Kidney (tissue), 13 donors: ENCODE measurements at regions not wholly inside any gene's neighbourhood (a gene's known extent, or its start where the extent isn't known, plus 50 kb on each side); places are given as distances from the start of the nearest gene placed in this dataset.

Experiments
- DNase-seq, 5 donors: peaks; one replicate each; pipeline ENCODE4 v3.0.0-alpha.2; 2013 to 2020
- FAIRE-seq: peaks from 2 replicates; lab custom pipeline; 2012; peaks lifted over from hg19 to GRCh38; lab: Jason Lieb, UNC
- H3K27ac ChIP-seq, 2 donors: one replicate each; pipeline ENCODE4 v1.7.0; 2013; ENCODE audit warnings: low read depth in 2 of 2, low read length in 2 of 2, inconsistent platforms in 1 of 2
- H3K27me3 ChIP-seq: one replicate; pipeline ENCODE4 v1.7.1; 2013; ENCODE audit warnings: low read length, inconsistent platforms; ENCODE audit not compliant: control insufficient read depth, insufficient read depth
- H3K36me3 ChIP-seq, 3 donors: one replicate each; pipeline versions ENCODE4 v1.7.0 to v1.7.1; 2013; ENCODE audit warnings: low read length in 3 of 3, control low read depth in 1 of 3, inconsistent platforms in 1 of 3; ENCODE audit not compliant: insufficient read depth in 3 of 3, control insufficient read depth in 2 of 3
- H3K4me1 ChIP-seq, 3 donors: one replicate each; pipeline versions ENCODE4 v1.7.0 to v1.7.1; 2013; ENCODE audit warnings: low read length in 3 of 3, inconsistent platforms in 1 of 3, low read depth in 1 of 3; ENCODE audit not compliant: control insufficient read depth in 2 of 3, insufficient read depth in 2 of 3
- H3K4me3 ChIP-seq, 3 donors: one replicate each; pipeline versions ENCODE4 v1.7.0 to v1.8.1; 2013; ENCODE audit warnings: low read length in 3 of 3, control low read depth in 1 of 3, inconsistent platforms in 1 of 3
- H3K9ac ChIP-seq, 3 donors: one replicate each; pipeline versions ENCODE4 v1.7.0 to v1.7.1; 2013; ENCODE audit warnings: low read length in 3 of 3, control low read depth in 1 of 3, inconsistent platforms in 1 of 3
- H3K9me3 ChIP-seq, 3 donors: one replicate each; pipeline versions ENCODE4 v1.7.0 to v1.7.1; 2013; ENCODE audit warnings: low read length in 3 of 3, control low read depth in 1 of 3, inconsistent platforms in 1 of 3; ENCODE audit not compliant: control insufficient read depth in 2 of 3, insufficient read depth in 1 of 3
- intact Hi-C: fragments of 100-400 bp; cut with DNase I; formaldehyde crosslinking; loops from one replicate; pipeline ENCODE4 v1.11.1; 2022
- TF ChIP-seq, protein P1 (sequence below): IDR thresholded peaks from 3 replicates; pipeline ENCODE4 v1.5.1; 2012; ENCODE audit warnings: mild to moderate bottlenecking, moderate library complexity, borderline replicate concordance; ENCODE audit not compliant: insufficient read depth; ENCODE audit errors: extremely low read depth
- donor health status: control.
- donor health status: control.
- donor health status: control.
- donor health status: control.
- donor health status: control.
- donor health status: DM: yes; HTN: yes; CAD: no.
- donor health status: Normal renal cell carcinoma (clear cell type).

DNA sequence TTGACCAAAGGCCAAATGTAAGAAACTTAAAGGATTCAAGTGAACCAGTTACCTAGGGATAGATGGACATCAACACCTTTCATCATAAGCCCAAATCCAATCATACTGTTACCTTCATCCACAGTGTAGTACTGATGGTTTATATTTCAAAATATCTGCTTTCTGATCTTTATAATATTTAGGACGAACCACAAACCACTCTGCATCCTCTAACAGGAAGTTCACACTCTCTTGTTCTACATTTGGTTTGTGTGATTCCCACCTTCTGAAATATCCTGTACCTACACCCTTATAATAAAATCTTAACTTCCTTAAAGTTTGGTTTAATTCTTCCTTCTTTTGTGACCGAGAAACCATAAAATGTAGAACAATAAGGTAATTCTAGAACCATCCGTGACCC is 535.7 kb upstream of the CHAC2 start:
- FAIRE-seq = no peak
- intact Hi-C loops = no loop called here
- TF ChIP-seq, protein P1, sequence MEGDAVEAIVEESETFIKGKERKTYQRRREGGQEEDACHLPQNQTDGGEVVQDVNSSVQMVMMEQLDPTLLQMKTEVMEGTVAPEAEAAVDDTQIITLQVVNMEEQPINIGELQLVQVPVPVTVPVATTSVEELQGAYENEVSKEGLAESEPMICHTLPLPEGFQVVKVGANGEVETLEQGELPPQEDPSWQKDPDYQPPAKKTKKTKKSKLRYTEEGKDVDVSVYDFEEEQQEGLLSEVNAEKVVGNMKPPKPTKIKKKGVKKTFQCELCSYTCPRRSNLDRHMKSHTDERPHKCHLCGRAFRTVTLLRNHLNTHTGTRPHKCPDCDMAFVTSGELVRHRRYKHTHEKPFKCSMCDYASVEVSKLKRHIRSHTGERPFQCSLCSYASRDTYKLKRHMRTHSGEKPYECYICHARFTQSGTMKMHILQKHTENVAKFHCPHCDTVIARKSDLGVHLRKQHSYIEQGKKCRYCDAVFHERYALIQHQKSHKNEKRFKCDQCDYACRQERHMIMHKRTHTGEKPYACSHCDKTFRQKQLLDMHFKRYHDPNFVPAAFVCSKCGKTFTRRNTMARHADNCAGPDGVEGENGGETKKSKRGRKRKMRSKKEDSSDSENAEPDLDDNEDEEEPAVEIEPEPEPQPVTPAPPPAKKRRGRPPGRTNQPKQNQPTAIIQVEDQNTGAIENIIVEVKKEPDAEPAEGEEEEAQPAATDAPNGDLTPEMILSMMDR = no peak

DNA sequence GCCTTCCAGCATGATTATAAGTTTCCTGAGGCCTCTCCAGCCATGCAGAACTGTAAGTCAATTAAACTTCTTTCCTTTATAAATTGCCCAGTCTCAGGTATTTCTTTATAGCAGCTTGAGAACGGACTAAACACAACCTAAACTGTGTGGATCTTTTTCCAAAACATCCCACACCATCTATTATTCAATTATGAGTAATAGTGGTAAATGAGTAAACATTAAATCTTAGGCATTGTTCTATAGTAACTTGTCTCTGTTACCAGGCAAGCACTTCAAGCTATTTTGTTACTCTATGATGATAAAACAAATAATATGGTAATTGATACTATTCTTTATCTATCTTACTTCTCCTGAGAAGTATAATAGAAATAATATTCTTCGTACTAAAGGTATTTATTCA is 536.9 kb upstream of the CHAC2 start:
- TF ChIP-seq, protein P1 = no peak
- no peak for DNase-seq
- Histone ChIP-seq H3K27ac (no peak overlapping the region), H3K27me3 (no peaks in the 10 kb centered on the region), H3K4me1 (no peaks in the 10 kb centered on the region), H3K9ac (no peak overlapping the region), H3K4me3 (no peak overlapping the region), H3K9me3 (no peaks in the 10 kb centered on the region), H3K36me3 (no peaks in the 10 kb centered on the region)
- FAIRE-seq = no peak
- intact Hi-C loops = no loop called here

More for the DNA sequence above, 535.7 kb upstream of the CHAC2 start:
- H3K9ac ChIP-seq = no peak overlapping the region
- DNase-seq = no peak
- no peaks in the 10 kb centered on the region for H3K36me3 ChIP-seq
- H3K27ac ChIP-seq = no peak overlapping the region
- no peak overlapping the region for H3K4me3 ChIP-seq
- no peaks in the 10 kb centered on the region for H3K4me1 ChIP-seq
- H3K27me3 ChIP-seq = no peaks in the 10 kb centered on the region
- H3K9me3 ChIP-seq = no peaks in the 10 kb centered on the region

DNA sequence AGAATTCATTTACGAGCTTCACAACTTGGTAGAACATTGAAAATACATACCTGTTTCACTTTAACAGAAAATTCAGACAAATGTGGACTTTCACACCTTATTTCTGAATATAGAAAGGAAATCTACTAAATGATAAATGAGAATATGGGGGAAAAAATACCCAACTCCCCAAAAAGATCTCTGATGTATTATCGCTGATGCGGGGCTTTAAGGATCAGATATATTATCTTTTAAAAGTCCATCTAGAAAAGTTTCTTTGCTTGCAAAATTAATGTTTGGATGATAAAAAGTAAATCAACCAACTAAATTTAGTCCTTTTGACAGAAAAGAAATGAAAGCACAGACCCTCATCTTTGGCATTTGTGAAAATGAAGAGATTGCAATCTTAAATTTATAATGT is 540.1 kb upstream of the CHAC2 start:
- H3K27ac ChIP-seq = no peak overlapping the region
- H3K9ac ChIP-seq = no peak overlapping the region
- no peaks in the 10 kb centered on the region for H3K9me3 ChIP-seq
- no peak overlapping the region for H3K4me3 ChIP-seq
- TF ChIP-seq, protein P1 = no peak
- DNase-seq = no peak
- no peaks in the 10 kb centered on the region for H3K36me3 ChIP-seq
- no peaks in the 10 kb centered on the region for H3K27me3 ChIP-seq
- intact Hi-C loops = no loop called here
- no peaks in the 10 kb centered on the region for H3K4me1 ChIP-seq
- no peak for FAIRE-seq

DNA sequence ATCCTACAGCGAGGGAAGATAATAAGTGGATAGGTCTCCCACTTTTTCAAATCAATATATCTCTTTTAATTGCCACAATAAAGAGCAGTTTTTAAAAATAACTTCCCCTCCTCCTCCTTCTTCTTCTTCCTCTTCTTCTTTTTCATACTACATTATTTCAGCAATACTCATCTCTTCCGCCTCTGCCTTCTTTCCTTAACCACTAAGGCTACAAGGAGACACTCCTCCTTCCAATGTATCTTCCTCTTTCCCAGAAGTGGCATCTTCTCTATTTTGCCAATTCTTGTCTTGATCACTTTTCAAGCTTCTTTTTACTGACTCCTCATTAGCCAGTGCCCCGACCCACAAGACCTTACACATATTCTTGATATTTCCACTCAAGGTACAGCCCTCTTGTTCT is 546.6 kb upstream of the CHAC2 start:
- H3K4me1 ChIP-seq = no peaks in the 10 kb centered on the region
- FAIRE-seq = no peak
- H3K27ac ChIP-seq = no peak overlapping the region
- no peak overlapping the region for H3K4me3 ChIP-seq
- TF ChIP-seq, protein P1 = no peak
- H3K9ac ChIP-seq = no peak overlapping the region
- H3K9me3 ChIP-seq = no peaks in the 10 kb centered on the region
- H3K27me3 ChIP-seq = no peaks in the 10 kb centered on the region
- DNase-seq = no peak
- H3K36me3 ChIP-seq = no peaks in the 10 kb centered on the region
- intact Hi-C loops = no loop called here
